ENCODE measurements at regions not wholly inside any gene's neighbourhood (a gene's known extent, or its start where the extent isn't known, plus 50 kb on each side); places are given as distances from the start of the nearest gene placed in this dataset.

- H3K4me3 ChIP-seq (ENCODE audit: low read depth, poor library complexity, severe bottlenecking), result no peak overlapping the region
- TF ChIP-seq CTCF (IDR thresholded peaks at IDR 0.05), result no peak
- 94 to 96% methylated on average over 2 of the region's 2 CpGs for WGBS, 2 donors
- intact Hi-C loops (cut with DNase I; ENCODE audit: low total_unique reads), result no loop called here
- DNase-seq (ENCODE audit: low spot score in 2 of 2), result no peak
These were observed 263.4 kb upstream of the NDST4 start for GRCh38 chr4:115376866-115377265.

GRCh38 chr4:115374621-115375020 lies 261.2 kb upstream of the NDST4 start:
- intact Hi-C loops (cut with DNase I; ENCODE audit: low total_unique reads), result no loop called here
- WGBS, 2 donors, result 79 to 87% methylated on average over 4 of the region's 4 CpGs
- no peak overlapping the region for H3K4me3 ChIP-seq (ENCODE audit: low read depth, poor library complexity, severe bottlenecking)
- TF ChIP-seq CTCF (IDR thresholded peaks at IDR 0.05) (no peak), POLR2A (IDR thresholded peaks at IDR 0.05) (no peak)
- DNase-seq (ENCODE audit: low spot score in 2 of 2), result no peak

GRCh38 chr4:115370490-115370889 lies 257.1 kb upstream of the NDST4 start:
- intact Hi-C loops (cut with DNase I; ENCODE audit: low total_unique reads), result no loop called here
- DNase-seq (ENCODE audit: low spot score in 2 of 2), result no peak
- WGBS, 2 donors, result 51 to 54% methylated on average over 3 of the region's 3 CpGs
- TF ChIP-seq CTCF (IDR thresholded peaks at IDR 0.05) (no peak), POLR2A (IDR thresholded peaks at IDR 0.05) (no peak)
- H3K4me3 ChIP-seq (ENCODE audit: low read depth, poor library complexity, severe bottlenecking), result no peak overlapping the region

GRCh38 chr4:115370012-115370411 lies 256.6 kb upstream of the NDST4 start:
- intact Hi-C loops (cut with DNase I; ENCODE audit: low total_unique reads), result no loop called here
- WGBS, 2 donors, result 73 to 91% methylated on average over 3 of the region's 3 CpGs
- no peak for TF ChIP-seq CTCF (IDR thresholded peaks at IDR 0.05)
- TF ChIP-seq POLR2A (IDR thresholded peaks at IDR 0.05), result no peak

GRCh38 chr4:115366390-115366789 lies 253.0 kb upstream of the NDST4 start:
- TF ChIP-seq CTCF (IDR thresholded peaks at IDR 0.05) (no peak), POLR2A (IDR thresholded peaks at IDR 0.05) (no peak)
- intact Hi-C loops (cut with DNase I; ENCODE audit: low total_unique reads), result no loop called here
- DNase-seq (ENCODE audit: low spot score in 2 of 2), result no peak
- no peak overlapping the region for H3K4me3 ChIP-seq (ENCODE audit: low read depth, poor library complexity, severe bottlenecking)
- 86 to 90% methylated on average over 2 to 4 of the region's 4 CpGs for WGBS, 2 donors

More at GRCh38 chr4:115370012-115370411, 256.6 kb upstream of the NDST4 start:
- DNase-seq (ENCODE audit: low spot score in 2 of 2), result no peak
- no peak overlapping the region for H3K4me3 ChIP-seq (ENCODE audit: low read depth, poor library complexity, severe bottlenecking)

- intact Hi-C loops (cut with DNase I; ENCODE audit: low total_unique reads), result no loop called here
- H3K4me3 ChIP-seq (ENCODE audit: low read depth, poor library complexity, severe bottlenecking), result no peak overlapping the region
- DNase-seq (ENCODE audit: low spot score in 2 of 2), result no peak
- 85 to 97% methylated on average over 3 of the region's 3 CpGs for WGBS, 2 donors
- TF ChIP-seq CTCF (IDR thresholded peaks at IDR 0.05), result no peak
- no peak for TF ChIP-seq POLR2A (IDR thresholded peaks at IDR 0.05)
These were observed 251.8 kb upstream of the NDST4 start for GRCh38 chr4:115365185-115365584.

Measured in lower leg skin (tissue), 4 donors.